Activated CD8-positive, alpha-beta T cell treated with anti-CD3 and anti-CD28 coated beads, Interleukin-2, amount 10 ng/mL, durations not matched to agents 7 days and 5 days (primary cell): ENCODE measurements at regions not wholly inside any gene's neighbourhood (a gene's known extent, or its start where the extent isn't known, plus 50 kb on each side); places are given as distances from the start of the nearest gene placed in this dataset.

Source experiments
- ATAC-seq: fragments of 150-1000 bp; cut with Tn5 transposase; one replicate; pipeline ENCODE4 v1.10.0; 2021; ENCODE audit warnings: moderate library complexity
- CTCF ChIA-PET: fragments of 350-600 bp; sonication (Branson Sonifier 250); formaldehyde crosslinking; loops from one replicate; lab custom pipeline; 2021; ENCODE audit warnings: antibody characterized with exemption; lab: Charles Lee
- POLR2A ChIA-PET: fragments of 350-600 bp; sonication (Branson Sonifier 250); formaldehyde crosslinking; loops from one replicate; lab custom pipeline; 2021; ENCODE audit warnings: antibody characterized with exemption; lab: Charles Lee
- DNase-seq: peaks from one replicate; pipeline ENCODE4 v3.0.0-alpha.2; 2020
- H3K27ac Mint-ChIP-seq: one replicate; pipeline ENCODE4 v1.8.0; 2021; ENCODE audit warnings: mild to moderate bottlenecking, mixed read lengths
- H3K27me3 Mint-ChIP-seq: one replicate; pipeline ENCODE4 v1.8.0; 2021; ENCODE audit warnings: low read depth, mixed read lengths
- H3K36me3 Mint-ChIP-seq: one replicate; pipeline ENCODE4 v1.8.0; 2021; ENCODE audit warnings: low read depth, mixed read lengths
- H3K4me1 Mint-ChIP-seq: one replicate; pipeline ENCODE4 v1.8.0; 2021; ENCODE audit warnings: low read depth, mixed read lengths
- H3K4me3 Mint-ChIP-seq: one replicate; pipeline ENCODE4 v1.8.0; 2021; ENCODE audit warnings: mild to moderate bottlenecking, mixed read lengths
- H3K9me3 Mint-ChIP-seq: one replicate; pipeline ENCODE4 v1.8.0; 2022; ENCODE audit warnings: mixed read lengths; ENCODE audit not compliant: insufficient read depth

DNA sequence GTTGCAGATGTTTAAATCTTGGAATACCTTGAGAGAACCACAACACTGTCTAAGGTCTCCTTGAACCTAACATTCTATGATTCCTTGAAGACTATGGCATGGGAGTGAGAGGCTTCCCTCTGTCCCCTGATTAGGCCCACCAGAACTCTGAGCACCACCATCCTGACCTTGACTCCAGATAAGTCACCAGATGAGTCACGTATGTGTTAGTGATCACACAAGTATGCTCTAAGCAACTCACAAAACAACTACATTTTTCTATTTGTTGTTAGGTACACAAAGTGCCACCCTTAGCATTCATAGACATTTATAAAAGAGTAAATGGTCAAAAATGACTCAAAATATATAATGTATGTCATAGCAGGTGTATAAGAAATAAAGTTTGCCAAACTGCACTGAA is 252.9 kb upstream of the CXXC4 start:
- Mint-ChIP-seq H3K27ac (no peak overlapping the region), H3K4me1 (peaks cover 3% of the 10 kb centered on the region), H3K4me3 (no peak overlapping the region), H3K36me3 (no peaks in the 10 kb centered on the region), H3K27me3 (no peaks in the 10 kb centered on the region), H3K9me3 (no peaks in the 10 kb centered on the region)
- ATAC-seq: no peak
- CTCF ChIA-PET: no interaction called here
- POLR2A ChIA-PET: no interaction called here
- DNase-seq: no peak

DNA sequence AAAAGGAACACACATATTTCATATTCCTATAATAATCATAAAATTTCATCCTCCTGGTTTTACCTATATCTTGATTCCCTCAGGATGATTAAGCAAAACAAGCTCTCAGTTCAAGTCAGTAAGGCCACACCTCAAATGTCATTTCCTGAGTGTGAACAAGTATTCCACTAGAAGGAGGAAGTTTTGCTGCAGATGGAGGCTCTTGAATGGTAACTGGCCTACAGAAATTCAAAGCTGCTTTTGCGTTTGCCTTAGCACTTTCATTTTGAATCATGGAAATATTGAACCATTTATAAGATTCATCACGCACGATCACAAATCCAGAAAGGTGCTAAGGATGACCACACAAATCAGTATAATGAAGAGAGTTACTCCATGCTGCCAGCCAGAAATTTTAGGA is 254.4 kb upstream of the CXXC4 start:
- no peak for DNase-seq
- Mint-ChIP-seq H3K27me3 (no peaks in the 10 kb centered on the region), H3K4me3 (no peak overlapping the region), H3K4me1 (peaks cover 5% of the 10 kb centered on the region), H3K27ac (no peak overlapping the region), H3K9me3 (no peaks in the 10 kb centered on the region), H3K36me3 (no peaks in the 10 kb centered on the region)
- ChIA-PET POLR2A (no interaction called here), CTCF (interaction anchor here (1.3 to 1.6 kb wide), 2 partner anchors 9 to 17 kb away, joined by 4 read pairs; no protein-coding TSS in a partner anchor)
- ATAC-seq: no peak

DNA sequence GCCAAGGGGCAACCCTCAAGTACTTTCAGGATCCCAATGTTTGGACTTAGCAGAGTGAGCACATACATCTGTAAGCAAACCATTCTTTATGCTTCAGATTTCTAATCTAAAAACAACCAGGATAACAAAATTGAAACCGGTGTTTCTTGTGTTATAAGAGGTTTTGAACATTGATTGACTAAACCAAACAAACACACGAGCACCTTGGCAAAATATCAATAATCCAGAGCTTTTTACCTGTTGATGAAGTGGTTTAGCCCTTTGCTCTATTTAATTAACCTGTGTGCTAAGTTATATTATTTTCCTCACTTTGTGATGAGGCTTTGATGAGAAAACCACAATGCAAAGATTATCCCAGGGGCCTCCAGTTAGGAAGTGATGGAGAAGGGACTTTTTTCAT is 255.3 kb upstream of the CXXC4 start:
- no peak for DNase-seq
- CTCF ChIA-PET: interaction anchor here (1.3 to 1.6 kb wide), 2 partner anchors 8 to 16 kb away, joined by 4 read pairs; no protein-coding TSS in a partner anchor
- no peaks in the 10 kb centered on the region for H3K27me3 Mint-ChIP-seq
- H3K27ac Mint-ChIP-seq: no peak overlapping the region
- H3K4me1 Mint-ChIP-seq: peaks cover 5% of the 10 kb centered on the region
- H3K9me3 Mint-ChIP-seq: no peaks in the 10 kb centered on the region
- no peaks in the 10 kb centered on the region for H3K36me3 Mint-ChIP-seq
- H3K4me3 Mint-ChIP-seq: no peak overlapping the region
- POLR2A ChIA-PET: no interaction called here
- ATAC-seq: no peak

DNA sequence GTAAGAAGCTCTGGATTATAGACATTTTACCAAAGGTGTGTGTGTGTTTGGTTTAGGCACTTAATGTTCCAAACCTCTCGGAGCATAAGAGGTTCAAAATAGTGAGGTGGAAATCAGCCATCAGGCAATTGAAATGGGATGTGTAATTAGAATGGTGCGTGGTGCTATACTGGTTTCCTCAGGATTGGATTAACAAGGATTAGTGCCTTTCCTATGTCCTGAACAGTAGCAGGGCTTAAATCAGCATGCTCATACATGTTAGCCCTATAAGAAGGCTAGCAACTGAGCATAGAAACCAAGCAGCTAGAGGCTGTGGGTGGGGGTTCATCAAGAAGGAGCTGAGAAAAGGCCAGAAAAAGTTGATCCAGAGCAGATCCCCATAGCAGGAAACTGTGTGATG is 256.8 kb upstream of the CXXC4 start:
- no peak overlapping the region for H3K27ac Mint-ChIP-seq
- ChIA-PET POLR2A (no interaction called here), CTCF (no interaction called here)
- peaks cover 5% of the 10 kb centered on the region for H3K4me1 Mint-ChIP-seq
- no peaks in the 10 kb centered on the region for H3K9me3 Mint-ChIP-seq
- no peak overlapping the region for H3K4me3 Mint-ChIP-seq
- DNase-seq (no peak), ATAC-seq (no peak)
- H3K36me3 Mint-ChIP-seq: no peaks in the 10 kb centered on the region
- H3K27me3 Mint-ChIP-seq: no peaks in the 10 kb centered on the region

DNA sequence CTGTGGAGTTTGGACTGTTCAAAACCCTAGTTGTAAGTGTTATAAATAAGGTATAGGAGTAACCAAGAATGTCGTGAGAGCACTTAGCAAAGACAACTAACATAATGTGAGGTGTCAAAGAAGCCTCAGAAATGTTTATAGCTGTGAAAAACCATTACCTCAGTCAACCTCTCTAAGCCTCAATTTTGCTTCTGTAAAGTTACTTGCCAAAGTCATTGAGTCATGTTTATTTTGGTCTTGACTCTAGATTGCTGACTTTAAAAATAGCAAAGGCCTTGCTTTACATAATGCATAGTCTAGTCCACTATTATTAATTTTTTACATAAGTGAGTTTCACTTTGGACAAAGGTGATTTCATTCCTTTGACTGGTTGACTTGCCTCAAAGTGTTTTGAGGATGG is 257.6 kb upstream of the CXXC4 start:
- DNase-seq: no peak
- Mint-ChIP-seq H3K27ac (no peak overlapping the region), H3K4me1 (peaks cover 5% of the 10 kb centered on the region), H3K36me3 (no peaks in the 10 kb centered on the region), H3K4me3 (no peak overlapping the region), H3K27me3 (no peaks in the 10 kb centered on the region), H3K9me3 (no peaks in the 10 kb centered on the region)
- POLR2A ChIA-PET: no interaction called here
- CTCF ChIA-PET: interaction anchor here (1.0 kb wide), 1 partner anchor 109 kb away, joined by 3 read pairs; no protein-coding TSS in a partner anchor
- ATAC-seq: no peak

DNA sequence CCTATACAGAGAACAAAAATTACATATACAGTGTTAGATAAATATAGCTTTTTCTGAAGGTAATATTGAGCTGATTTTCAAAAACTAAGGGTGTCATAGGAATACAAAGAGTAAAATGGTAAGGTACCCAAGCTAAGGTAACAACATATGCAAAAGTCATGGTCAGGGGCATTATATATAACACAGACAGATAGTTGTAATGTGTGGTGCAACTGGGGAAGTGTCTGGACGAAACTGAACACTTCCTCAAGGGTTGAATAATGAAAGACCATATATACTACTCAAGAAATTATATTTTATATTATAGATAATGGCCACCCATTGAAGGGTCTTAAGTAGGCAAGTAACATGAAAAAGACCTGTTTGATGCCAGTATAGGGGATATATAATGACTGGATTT is 262.1 kb upstream of the CXXC4 start:
- no peak for DNase-seq
- peaks cover 8% of the 10 kb centered on the region for H3K4me1 Mint-ChIP-seq
- H3K27ac Mint-ChIP-seq: no peak overlapping the region
- POLR2A ChIA-PET: no interaction called here
- H3K27me3 Mint-ChIP-seq: no peaks in the 10 kb centered on the region
- no peak overlapping the region for H3K4me3 Mint-ChIP-seq
- no peaks in the 10 kb centered on the region for H3K9me3 Mint-ChIP-seq
- ATAC-seq: no peak
- H3K36me3 Mint-ChIP-seq: no peaks in the 10 kb centered on the region
- CTCF ChIA-PET: no interaction called here

DNA sequence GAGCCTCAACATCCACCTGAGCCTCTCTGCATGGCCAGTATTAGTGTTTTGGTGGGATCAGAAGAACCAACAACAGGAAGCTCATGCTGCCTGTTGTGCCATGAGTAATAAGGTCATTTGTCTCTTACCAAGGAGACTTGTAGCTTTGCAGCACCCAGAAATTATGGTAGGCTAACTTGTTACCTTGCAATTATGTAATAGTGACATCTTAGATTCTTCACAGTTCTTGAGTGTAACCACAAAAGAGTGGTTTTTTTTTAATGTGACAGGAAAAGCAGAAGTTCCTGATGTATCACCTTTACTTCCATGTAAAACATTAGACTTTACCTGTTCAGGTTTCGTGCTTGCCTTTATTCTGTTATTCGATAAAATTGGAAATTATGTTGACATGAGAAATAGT is 263.9 kb upstream of the CXXC4 start:
- Mint-ChIP-seq H3K36me3 (no peaks in the 10 kb centered on the region), H3K27me3 (no peaks in the 10 kb centered on the region), H3K4me1 (peaks cover 7% of the 10 kb centered on the region), H3K27ac (no peak overlapping the region), H3K9me3 (no peaks in the 10 kb centered on the region), H3K4me3 (no peak overlapping the region)
- ChIA-PET POLR2A (no interaction called here), CTCF (interaction anchor here (1.4 kb wide), 1 partner anchor 9 kb away, joined by 4 read pairs; no protein-coding TSS in a partner anchor)
- DNase-seq (no peak), ATAC-seq (no peak)

DNA sequence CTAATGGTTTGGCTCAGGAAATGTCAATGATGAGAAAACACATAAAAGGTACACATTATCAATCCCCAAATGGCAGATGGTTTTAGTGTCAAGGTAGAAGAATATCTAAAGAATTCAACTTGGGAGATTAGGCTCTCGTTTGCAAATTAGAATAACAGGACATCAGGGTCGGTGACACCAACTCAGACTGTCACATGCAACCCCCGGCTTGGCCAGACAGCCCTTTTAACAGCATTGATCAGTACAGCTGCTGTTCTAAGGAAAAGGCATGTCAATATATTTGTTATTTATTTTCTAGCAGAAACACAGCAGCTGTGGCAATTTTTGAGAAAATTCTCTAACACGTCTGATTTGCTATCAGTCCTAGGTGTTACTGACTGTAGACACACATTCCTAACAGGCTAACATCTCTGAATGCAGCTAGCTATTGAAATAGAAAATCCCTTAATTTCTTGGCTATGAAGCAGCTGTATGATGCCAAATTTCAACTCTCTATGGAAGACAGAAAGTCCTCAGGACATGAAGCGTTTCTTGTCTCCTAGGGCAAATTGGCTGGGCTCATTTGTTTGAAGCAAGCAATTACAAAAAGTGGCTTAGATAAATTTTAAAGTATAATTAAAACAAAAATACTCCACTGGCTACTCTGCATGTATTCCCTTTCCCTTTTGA is 269.0 kb upstream of the CXXC4 start:
- H3K4me3 Mint-ChIP-seq: no peak overlapping the region
- H3K9me3 Mint-ChIP-seq: no peaks in the 10 kb centered on the region
- POLR2A ChIA-PET: no interaction called here
- ATAC-seq (no peak), DNase-seq (no peak)
- CTCF ChIA-PET: no interaction called here
- peaks cover 4% of the 10 kb centered on the region for H3K4me1 Mint-ChIP-seq
- no peaks in the 10 kb centered on the region for H3K36me3 Mint-ChIP-seq
- no peaks in the 10 kb centered on the region for H3K27me3 Mint-ChIP-seq
- no peak overlapping the region for H3K27ac Mint-ChIP-seq

DNA sequence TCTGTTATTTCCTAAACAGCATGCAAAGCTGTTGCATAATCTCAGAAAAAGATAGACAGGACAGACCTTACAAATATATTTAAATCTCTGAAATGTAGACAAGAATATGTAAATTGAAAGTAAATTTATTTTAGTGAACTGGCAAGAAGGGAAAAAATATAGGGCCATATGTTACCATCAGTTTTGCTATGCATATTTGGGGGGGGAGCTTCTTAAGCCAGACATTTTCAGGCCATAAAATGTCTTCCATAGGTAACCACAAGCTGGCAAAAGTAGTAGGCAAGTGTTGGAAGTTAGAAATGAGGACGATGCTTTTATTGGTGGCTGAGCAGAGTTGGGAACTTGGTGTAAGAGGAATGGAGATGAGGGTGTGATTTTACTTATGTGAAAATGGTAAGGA is 272.0 kb upstream of the CXXC4 start:
- ChIA-PET CTCF (interaction anchor here (2.1 kb wide), 1 partner anchor 17 kb away, joined by 4 read pairs; no protein-coding TSS in a partner anchor), POLR2A (no interaction called here)
- ATAC-seq: no peak
- H3K27me3 Mint-ChIP-seq: no peaks in the 10 kb centered on the region
- no peaks in the 10 kb centered on the region for H3K4me1 Mint-ChIP-seq
- no peaks in the 10 kb centered on the region for H3K9me3 Mint-ChIP-seq
- no peak overlapping the region for H3K4me3 Mint-ChIP-seq
- no peaks in the 10 kb centered on the region for H3K36me3 Mint-ChIP-seq
- no peak for DNase-seq
- H3K27ac Mint-ChIP-seq: no peak overlapping the region

DNA sequence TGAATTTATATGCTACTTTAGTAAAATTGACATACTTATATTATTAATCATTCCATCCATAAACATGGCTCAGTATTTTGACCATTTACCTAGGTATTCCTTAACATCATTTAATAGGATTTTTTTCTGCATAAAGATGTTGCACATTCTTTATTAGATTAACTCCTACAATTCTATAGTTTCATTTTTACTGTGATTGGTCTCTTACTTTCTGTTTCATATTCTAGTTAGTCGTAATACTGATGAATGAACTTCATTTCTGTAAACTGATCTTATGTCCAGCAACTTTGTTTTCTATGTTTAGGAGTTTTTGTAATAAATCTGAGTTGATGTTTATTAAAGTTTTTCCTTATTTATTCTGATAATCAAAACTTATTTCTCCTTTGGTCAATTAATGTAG is 278.2 kb upstream of the CXXC4 start:
- Mint-ChIP-seq H3K4me3 (peak overlapping the region; percentile 40), H3K4me1 (peaks cover 4% of the 10 kb centered on the region), H3K27ac (no peak overlapping the region), H3K27me3 (peaks cover 2% of the 10 kb centered on the region), H3K36me3 (no peaks in the 10 kb centered on the region), H3K9me3 (no peaks in the 10 kb centered on the region)
- ChIA-PET POLR2A (no interaction called here), CTCF (no interaction called here)
- ATAC-seq: no peak
- no peak for DNase-seq

DNA sequence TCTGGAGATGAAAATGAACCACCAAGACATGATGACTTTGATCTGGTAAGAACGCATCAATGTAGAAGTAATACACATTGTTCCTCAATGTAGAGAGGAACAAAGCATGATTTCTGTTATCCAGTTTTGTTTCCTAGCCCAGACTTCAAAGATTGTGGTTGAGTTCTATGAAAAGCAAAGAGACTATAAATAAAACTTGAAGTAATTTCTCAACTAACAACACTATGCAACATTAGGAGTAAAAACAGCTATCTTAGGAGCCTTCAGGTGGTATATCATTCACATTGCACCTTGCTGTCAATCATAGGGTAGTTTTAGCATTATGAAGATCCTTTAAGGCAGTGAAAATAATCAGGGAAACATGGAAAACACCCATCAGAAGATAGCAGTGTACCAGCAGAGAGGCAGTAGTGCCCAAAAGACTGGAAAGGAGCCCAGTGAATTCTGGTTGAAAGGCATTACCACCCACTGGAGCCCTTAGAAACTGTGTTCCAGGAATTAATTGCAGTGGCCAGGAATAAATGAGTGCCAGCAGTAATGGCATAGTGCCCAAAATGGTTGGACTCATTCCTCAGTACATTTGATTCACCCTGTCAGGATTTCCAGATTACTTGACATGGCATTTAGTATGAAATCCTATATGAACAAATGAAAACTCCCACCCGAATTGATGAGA is 300.7 kb upstream of the CXXC4 start:
- ATAC-seq: no peak
- Mint-ChIP-seq H3K9me3 (no peaks in the 10 kb centered on the region), H3K4me1 (no peaks in the 10 kb centered on the region), H3K27ac (no peak overlapping the region), H3K27me3 (peaks cover 3% of the 10 kb centered on the region), H3K36me3 (no peaks in the 10 kb centered on the region), H3K4me3 (no peak overlapping the region)
- ChIA-PET CTCF (no interaction called here), POLR2A (no interaction called here)
- DNase-seq: no peak

DNA sequence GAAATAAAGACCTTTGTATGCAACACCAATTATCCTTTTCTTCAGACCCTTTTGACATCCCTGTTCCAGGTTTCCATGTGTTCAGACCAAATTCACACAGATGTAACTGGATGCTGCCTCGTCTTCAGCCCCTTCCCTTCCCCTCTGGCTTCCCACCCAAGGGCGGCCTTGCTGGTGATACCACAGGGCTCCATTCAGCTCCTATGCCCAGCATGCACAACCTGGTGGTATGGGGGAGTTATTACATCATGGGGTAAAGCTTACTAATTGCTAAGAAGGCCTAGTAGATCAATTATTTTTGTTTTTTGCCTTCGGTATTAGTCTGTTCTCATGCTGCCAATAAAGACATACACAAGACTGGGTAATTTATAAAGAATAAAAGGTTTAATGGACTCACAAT is 317.0 kb upstream of the CXXC4 start:
- H3K4me3 Mint-ChIP-seq: no peak overlapping the region
- H3K9me3 Mint-ChIP-seq: no peaks in the 10 kb centered on the region
- H3K27ac Mint-ChIP-seq: no peak overlapping the region
- no peaks in the 10 kb centered on the region for H3K4me1 Mint-ChIP-seq
- no peak for ATAC-seq
- POLR2A ChIA-PET: no interaction called here
- no peak for DNase-seq
- peaks cover 2% of the 10 kb centered on the region for H3K27me3 Mint-ChIP-seq
- H3K36me3 Mint-ChIP-seq: no peaks in the 10 kb centered on the region
- CTCF ChIA-PET: no interaction called here
